ENCODE measurements at regions not wholly inside any gene's neighbourhood (a gene's known extent, or its start where the extent isn't known, plus 50 kb on each side); places are given as distances from the start of the nearest gene placed in this dataset.

GRCh38 chr4:100681289-100681688 is 163.5 kb upstream of the EMCN start:
- TF ChIP-seq, protein P1, sequence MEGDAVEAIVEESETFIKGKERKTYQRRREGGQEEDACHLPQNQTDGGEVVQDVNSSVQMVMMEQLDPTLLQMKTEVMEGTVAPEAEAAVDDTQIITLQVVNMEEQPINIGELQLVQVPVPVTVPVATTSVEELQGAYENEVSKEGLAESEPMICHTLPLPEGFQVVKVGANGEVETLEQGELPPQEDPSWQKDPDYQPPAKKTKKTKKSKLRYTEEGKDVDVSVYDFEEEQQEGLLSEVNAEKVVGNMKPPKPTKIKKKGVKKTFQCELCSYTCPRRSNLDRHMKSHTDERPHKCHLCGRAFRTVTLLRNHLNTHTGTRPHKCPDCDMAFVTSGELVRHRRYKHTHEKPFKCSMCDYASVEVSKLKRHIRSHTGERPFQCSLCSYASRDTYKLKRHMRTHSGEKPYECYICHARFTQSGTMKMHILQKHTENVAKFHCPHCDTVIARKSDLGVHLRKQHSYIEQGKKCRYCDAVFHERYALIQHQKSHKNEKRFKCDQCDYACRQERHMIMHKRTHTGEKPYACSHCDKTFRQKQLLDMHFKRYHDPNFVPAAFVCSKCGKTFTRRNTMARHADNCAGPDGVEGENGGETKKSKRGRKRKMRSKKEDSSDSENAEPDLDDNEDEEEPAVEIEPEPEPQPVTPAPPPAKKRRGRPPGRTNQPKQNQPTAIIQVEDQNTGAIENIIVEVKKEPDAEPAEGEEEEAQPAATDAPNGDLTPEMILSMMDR (IDR thresholded peaks at IDR 0.05; ENCODE audit: low read depth, low read length) = no peak
- no peak for TF ChIP-seq POLR2A (IDR thresholded peaks at IDR 0.05; ENCODE audit: extremely low read depth, insufficient read length)
